ENCODE measurements at regions not wholly inside any gene's neighbourhood (a gene's known extent, or its start where the extent isn't known, plus 50 kb on each side); places are given as distances from the start of the nearest gene placed in this dataset.
"Not testable (repeated sequence)": the region's sequence is repeated elsewhere in the genome, so short reads cannot be mapped to it uniquely, and the experiment has no call there.

DNA sequence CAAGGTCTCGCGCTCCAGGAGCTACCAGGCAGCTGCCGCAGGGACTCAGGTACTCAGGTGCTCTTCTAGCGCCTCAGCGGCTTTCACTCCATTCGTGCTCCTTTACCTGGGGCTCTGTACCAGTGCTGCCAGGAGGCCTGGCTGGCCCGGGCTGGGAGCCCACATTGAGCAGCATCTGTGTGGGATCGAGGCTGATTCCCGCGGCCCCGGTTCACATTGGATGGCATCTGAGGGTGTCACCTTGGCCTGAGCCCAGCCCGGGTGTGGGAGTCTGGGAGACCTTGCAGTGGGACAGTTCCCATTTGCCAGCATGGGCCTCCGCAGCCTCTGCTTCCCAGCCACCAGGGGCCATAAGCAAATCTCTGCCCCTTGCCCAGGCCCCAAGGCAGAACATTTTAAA lies 96.9 kb downstream of the NPIPB11 start:
- TF ChIP-seq HOXA7 (CRISPR knock-in tag; IDR thresholded peaks at IDR 0.05; ENCODE audit: borderline replicate concordance); ZNF560 (tag by site-specific recombination; IDR thresholded peaks at IDR 0.05; ENCODE audit: borderline replicate concordance); ZEB2 (tag by site-specific recombination; IDR thresholded peaks at IDR 0.05); YY1 (tag by site-specific recombination; IDR thresholded peaks at IDR 0.05); ZNF433 (tag by site-specific recombination; IDR thresholded peaks at IDR 0.05; ENCODE audit: low read depth); ZSCAN30 (tag by site-specific recombination; IDR thresholded peaks at IDR 0.05); ZNF664 (tag by site-specific recombination; IDR thresholded peaks at IDR 0.05); ZNF121 (tag by site-specific recombination; IDR thresholded peaks at IDR 0.05); ZNF426 (tag by site-specific recombination; IDR thresholded peaks at IDR 0.05): not testable (repeated sequence)
- TF ChIP-seq, protein P1, sequence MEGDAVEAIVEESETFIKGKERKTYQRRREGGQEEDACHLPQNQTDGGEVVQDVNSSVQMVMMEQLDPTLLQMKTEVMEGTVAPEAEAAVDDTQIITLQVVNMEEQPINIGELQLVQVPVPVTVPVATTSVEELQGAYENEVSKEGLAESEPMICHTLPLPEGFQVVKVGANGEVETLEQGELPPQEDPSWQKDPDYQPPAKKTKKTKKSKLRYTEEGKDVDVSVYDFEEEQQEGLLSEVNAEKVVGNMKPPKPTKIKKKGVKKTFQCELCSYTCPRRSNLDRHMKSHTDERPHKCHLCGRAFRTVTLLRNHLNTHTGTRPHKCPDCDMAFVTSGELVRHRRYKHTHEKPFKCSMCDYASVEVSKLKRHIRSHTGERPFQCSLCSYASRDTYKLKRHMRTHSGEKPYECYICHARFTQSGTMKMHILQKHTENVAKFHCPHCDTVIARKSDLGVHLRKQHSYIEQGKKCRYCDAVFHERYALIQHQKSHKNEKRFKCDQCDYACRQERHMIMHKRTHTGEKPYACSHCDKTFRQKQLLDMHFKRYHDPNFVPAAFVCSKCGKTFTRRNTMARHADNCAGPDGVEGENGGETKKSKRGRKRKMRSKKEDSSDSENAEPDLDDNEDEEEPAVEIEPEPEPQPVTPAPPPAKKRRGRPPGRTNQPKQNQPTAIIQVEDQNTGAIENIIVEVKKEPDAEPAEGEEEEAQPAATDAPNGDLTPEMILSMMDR (tag by site-specific recombination; IDR thresholded peaks at IDR 0.05): not testable (repeated sequence)
- TF ChIP-seq, protein P2, sequence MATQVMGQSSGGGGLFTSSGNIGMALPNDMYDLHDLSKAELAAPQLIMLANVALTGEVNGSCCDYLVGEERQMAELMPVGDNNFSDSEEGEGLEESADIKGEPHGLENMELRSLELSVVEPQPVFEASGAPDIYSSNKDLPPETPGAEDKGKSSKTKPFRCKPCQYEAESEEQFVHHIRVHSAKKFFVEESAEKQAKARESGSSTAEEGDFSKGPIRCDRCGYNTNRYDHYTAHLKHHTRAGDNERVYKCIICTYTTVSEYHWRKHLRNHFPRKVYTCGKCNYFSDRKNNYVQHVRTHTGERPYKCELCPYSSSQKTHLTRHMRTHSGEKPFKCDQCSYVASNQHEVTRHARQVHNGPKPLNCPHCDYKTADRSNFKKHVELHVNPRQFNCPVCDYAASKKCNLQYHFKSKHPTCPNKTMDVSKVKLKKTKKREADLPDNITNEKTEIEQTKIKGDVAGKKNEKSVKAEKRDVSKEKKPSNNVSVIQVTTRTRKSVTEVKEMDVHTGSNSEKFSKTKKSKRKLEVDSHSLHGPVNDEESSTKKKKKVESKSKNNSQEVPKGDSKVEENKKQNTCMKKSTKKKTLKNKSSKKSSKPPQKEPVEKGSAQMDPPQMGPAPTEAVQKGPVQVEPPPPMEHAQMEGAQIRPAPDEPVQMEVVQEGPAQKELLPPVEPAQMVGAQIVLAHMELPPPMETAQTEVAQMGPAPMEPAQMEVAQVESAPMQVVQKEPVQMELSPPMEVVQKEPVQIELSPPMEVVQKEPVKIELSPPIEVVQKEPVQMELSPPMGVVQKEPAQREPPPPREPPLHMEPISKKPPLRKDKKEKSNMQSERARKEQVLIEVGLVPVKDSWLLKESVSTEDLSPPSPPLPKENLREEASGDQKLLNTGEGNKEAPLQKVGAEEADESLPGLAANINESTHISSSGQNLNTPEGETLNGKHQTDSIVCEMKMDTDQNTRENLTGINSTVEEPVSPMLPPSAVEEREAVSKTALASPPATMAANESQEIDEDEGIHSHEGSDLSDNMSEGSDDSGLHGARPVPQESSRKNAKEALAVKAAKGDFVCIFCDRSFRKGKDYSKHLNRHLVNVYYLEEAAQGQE (tag by site-specific recombination; IDR thresholded peaks at IDR 0.05): not testable (repeated sequence)
- TF ChIP-seq, protein P3, sequence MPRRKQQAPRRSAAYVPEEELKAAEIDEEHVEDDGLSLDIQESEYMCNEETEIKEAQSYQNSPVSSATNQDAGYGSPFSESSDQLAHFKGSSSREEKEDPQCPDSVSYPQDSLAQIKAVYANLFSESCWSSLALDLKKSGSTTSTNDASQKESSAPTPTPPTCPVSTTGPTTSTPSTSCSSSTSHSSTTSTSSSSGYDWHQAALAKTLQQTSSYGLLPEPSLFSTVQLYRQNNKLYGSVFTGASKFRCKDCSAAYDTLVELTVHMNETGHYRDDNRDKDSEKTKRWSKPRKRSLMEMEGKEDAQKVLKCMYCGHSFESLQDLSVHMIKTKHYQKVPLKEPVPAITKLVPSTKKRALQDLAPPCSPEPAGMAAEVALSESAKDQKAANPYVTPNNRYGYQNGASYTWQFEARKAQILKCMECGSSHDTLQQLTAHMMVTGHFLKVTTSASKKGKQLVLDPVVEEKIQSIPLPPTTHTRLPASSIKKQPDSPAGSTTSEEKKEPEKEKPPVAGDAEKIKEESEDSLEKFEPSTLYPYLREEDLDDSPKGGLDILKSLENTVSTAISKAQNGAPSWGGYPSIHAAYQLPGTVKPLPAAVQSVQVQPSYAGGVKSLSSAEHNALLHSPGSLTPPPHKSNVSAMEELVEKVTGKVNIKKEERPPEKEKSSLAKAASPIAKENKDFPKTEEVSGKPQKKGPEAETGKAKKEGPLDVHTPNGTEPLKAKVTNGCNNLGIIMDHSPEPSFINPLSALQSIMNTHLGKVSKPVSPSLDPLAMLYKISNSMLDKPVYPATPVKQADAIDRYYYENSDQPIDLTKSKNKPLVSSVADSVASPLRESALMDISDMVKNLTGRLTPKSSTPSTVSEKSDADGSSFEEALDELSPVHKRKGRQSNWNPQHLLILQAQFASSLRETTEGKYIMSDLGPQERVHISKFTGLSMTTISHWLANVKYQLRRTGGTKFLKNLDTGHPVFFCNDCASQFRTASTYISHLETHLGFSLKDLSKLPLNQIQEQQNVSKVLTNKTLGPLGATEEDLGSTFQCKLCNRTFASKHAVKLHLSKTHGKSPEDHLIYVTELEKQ (tag by site-specific recombination; IDR thresholded peaks at IDR 0.05; ENCODE audit: borderline replicate concordance): not testable (repeated sequence)
